ENCODE measurements at regions not wholly inside any gene's neighbourhood (a gene's known extent, or its start where the extent isn't known, plus 50 kb on each side); places are given as distances from the start of the nearest gene placed in this dataset.

- TF ChIP-seq POLR2A (IDR thresholded peaks at IDR 0.05), result no peak
- no peak for TF ChIP-seq POLR2AphosphoS5 (IDR thresholded peaks at IDR 0.05)
- no peak for TF ChIP-seq CTCF (IDR thresholded peaks at IDR 0.05)
- H3K4me1 ChIP-seq, result no peaks in the 10 kb centered on the region
- no peaks in the 10 kb centered on the region for H3K9me3 ChIP-seq
- no peak overlapping the region for H3K27ac ChIP-seq
- intact Hi-C loops (cut with DNase I; ENCODE audit: low total_unique reads), result no loop called here
- no peak overlapping the region for H3K4me3 ChIP-seq
- no peaks in the 10 kb centered on the region for H3K36me3 ChIP-seq
- H3K27me3 ChIP-seq, result no peaks in the 10 kb centered on the region
- no peak for DNase-seq (ENCODE audit: low spot score in 2 of 2)
Measured at GRCh38 chr9:68648164-68648563, 56.9 kb upstream of the PIP5K1B start.

DNA sequence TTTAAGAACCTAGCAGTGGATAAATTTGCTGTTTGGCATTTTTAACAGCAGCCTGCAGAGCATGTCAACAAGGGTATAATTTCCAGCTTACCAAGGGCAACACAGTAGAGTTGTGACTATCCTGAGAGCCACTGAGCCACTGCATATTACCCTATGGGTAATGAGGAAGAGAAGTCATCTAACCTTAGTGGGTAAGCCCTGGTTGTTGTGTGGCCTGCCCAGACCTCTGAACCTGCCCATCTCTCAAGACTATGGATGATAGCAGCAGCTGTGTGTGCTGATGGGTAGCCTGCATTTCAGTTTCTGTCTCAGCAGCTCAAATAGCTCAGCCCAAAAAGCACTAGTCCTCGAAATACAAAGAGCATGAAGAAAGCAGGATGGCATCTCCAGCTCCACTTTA lies 56.1 kb upstream of the PIP5K1B start:
- DNase-seq (ENCODE audit: low spot score in 2 of 2), result no peak
- H3K27ac ChIP-seq, result no peak overlapping the region
- no peak for TF ChIP-seq CTCF (IDR thresholded peaks at IDR 0.05)
- no peak for TF ChIP-seq POLR2AphosphoS5 (IDR thresholded peaks at IDR 0.05)
- no peak for TF ChIP-seq POLR2A (IDR thresholded peaks at IDR 0.05)
- H3K36me3 ChIP-seq, result no peaks in the 10 kb centered on the region
- intact Hi-C loops (cut with DNase I; ENCODE audit: low total_unique reads), result no loop called here
- no peaks in the 10 kb centered on the region for H3K9me3 ChIP-seq
- no peaks in the 10 kb centered on the region for H3K27me3 ChIP-seq
- H3K4me1 ChIP-seq, result no peaks in the 10 kb centered on the region
- no peak overlapping the region for H3K4me3 ChIP-seq

DNA sequence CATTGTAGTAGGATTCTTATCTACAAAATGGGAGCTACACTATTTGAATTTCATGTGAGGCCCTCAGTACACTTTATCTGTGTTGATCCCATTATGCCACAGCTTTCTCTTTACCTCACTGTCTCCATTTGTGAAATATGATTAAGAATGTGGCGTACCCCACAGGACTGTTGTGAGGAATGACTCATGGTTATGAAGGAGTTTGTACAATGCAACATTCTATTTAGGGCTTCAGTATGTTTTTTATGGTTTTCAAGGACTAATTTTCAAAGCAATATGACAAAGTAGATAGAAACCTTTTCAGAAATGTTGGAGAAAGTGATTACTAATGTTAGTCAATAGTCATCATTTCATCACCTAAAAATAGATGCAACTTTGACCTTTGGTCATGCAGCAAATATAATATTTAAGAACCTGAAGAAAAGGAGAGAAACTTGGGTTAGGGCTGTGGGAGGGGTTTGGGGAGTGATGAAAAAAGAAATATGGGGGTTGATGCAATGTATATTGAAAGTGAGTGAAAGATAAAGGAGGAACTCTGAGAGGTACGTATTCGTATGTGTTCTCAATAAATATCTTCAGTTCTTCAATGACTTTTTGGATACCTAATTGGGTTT lies 53.7 kb upstream of the PIP5K1B start:
- H3K27ac ChIP-seq, result no peak overlapping the region
- H3K4me1 ChIP-seq, result no peaks in the 10 kb centered on the region
- no peak for TF ChIP-seq POLR2AphosphoS5 (IDR thresholded peaks at IDR 0.05)
- TF ChIP-seq CTCF (IDR thresholded peaks at IDR 0.05), result no peak
- TF ChIP-seq POLR2A (IDR thresholded peaks at IDR 0.05), result no peak
- no peaks in the 10 kb centered on the region for H3K27me3 ChIP-seq
- intact Hi-C loops (cut with DNase I; ENCODE audit: low total_unique reads), result no loop called here
- no peaks in the 10 kb centered on the region for H3K9me3 ChIP-seq
- DNase-seq (ENCODE audit: low spot score in 2 of 2), result no peak
- H3K4me3 ChIP-seq, result no peak overlapping the region
- H3K36me3 ChIP-seq, result no peaks in the 10 kb centered on the region

DNA sequence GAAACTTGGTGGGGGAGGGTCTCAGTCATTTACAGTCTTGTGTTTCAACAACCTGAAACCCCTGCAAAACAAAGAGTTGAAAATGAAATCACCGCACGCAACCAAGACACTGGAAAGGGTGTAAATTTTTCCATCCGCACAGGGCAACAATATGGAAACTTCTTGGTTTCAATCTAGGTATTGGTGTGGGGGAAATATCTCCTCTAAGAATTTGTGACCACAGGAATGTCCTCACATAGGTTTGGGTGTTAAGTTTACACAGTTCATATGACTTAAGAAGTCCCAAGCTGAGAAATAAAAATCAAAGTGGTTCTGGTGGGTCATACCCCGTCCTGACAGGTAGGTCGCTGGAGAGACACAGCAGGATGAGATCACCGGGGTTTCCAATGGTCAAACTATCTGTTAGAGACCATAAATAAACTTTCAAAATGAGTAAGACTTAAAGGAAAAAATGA lies 51.9 kb upstream of the PIP5K1B start:
- TF ChIP-seq CTCF (IDR thresholded peaks at IDR 0.05) (no peak), POLR2A (IDR thresholded peaks at IDR 0.05) (no peak), POLR2AphosphoS5 (IDR thresholded peaks at IDR 0.05) (no peak)
- Histone ChIP-seq H3K4me1 (no peaks in the 10 kb centered on the region), H3K27me3 (no peaks in the 10 kb centered on the region), H3K36me3 (no peaks in the 10 kb centered on the region), H3K4me3 (no peak overlapping the region), H3K9me3 (no peaks in the 10 kb centered on the region), H3K27ac (no peak overlapping the region)
- no peak for DNase-seq (ENCODE audit: low spot score in 2 of 2)
- intact Hi-C loops (cut with DNase I; ENCODE audit: low total_unique reads), result no loop called here

- no peak for TF ChIP-seq POLR2AphosphoS5 (IDR thresholded peaks at IDR 0.05)
- TF ChIP-seq CTCF (IDR thresholded peaks at IDR 0.05), result no peak
- no peak for TF ChIP-seq POLR2A (IDR thresholded peaks at IDR 0.05)
- Histone ChIP-seq H3K36me3 (no peaks in the 10 kb centered on the region), H3K9me3 (no peaks in the 10 kb centered on the region), H3K27ac (no peak overlapping the region), H3K4me3 (no peak overlapping the region), H3K4me1 (no peaks in the 10 kb centered on the region), H3K27me3 (no peaks in the 10 kb centered on the region)
- intact Hi-C loops (cut with DNase I; ENCODE audit: low total_unique reads), result no loop called here
- no peak for DNase-seq (ENCODE audit: low spot score in 2 of 2)
Measured at GRCh38 chr9:68654075-68654474, 51.0 kb upstream of the PIP5K1B start.
